ENCODE measurements at regions not wholly inside any gene's neighbourhood (a gene's known extent, or its start where the extent isn't known, plus 50 kb on each side); places are given as distances from the start of the nearest gene placed in this dataset.

GRCh38 chr2:59490994-59491393 lies 1062.5 kb downstream of the BCL11A start:
- no peak for TF ChIP-seq CTCF (IDR thresholded peaks at IDR 0.05; ENCODE audit: low read length)
- TF ChIP-seq EZH2phosphoT487 (IDR thresholded peaks at IDR 0.05; ENCODE audit: low read length) = no peak
- TF ChIP-seq EZH2 (optimal IDR thresholded peaks at IDR 0.05; ENCODE audit: low read depth, low read length) = no peak

All from MM.1S (cell line).